ENCODE measurements at regions not wholly inside any gene's neighbourhood (a gene's known extent, or its start where the extent isn't known, plus 50 kb on each side); places are given as distances from the start of the nearest gene placed in this dataset.
"Not testable (repeated sequence)": the region's sequence is repeated elsewhere in the genome, so short reads cannot be mapped to it uniquely, and the experiment has no call there.

DNA sequence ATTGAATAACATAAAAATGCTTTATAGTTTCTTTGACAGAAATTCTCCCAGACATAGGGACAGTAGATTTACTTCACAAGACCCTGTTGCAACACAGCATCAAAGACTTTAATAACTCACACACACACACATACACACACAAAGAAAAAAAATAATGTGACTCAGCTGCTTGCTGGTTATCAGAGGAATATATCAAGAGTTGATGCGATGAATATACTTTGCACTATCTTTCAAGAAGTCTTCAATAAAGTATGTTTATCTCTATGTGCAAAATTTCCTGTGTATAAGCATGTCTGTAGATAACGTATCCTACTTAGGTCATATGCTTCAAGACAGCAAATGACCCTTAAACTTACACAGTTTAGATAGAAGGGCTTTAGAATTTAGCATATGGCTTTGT lies 243.1 kb downstream of the ARL4A start:
- ATAC-seq: no peak
- no peak for DNase-seq (ENCODE audit: low spot score)

DNA sequence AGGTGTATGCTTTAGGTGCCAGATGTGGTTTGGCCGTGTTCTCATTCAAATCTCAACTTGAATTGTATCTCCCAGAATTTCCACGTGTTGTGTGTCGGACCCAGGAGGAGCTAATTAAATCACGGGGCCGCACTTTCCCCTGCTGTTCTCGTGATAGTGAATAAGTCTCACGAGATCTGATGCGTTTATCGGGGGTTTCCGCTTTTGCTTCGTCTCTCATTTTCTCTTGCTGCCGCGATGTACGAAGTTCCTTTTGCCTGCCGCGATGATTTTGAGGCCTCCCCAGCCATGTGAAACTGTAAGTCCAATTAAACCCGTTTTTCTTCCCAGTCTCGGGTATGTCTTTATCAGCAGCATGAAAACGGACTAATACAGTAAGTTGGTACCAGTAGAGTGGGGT lies 244.0 kb downstream of the ARL4A start:
- not testable (repeated sequence) for ATAC-seq; DNase-seq (ENCODE audit: low spot score)

DNA sequence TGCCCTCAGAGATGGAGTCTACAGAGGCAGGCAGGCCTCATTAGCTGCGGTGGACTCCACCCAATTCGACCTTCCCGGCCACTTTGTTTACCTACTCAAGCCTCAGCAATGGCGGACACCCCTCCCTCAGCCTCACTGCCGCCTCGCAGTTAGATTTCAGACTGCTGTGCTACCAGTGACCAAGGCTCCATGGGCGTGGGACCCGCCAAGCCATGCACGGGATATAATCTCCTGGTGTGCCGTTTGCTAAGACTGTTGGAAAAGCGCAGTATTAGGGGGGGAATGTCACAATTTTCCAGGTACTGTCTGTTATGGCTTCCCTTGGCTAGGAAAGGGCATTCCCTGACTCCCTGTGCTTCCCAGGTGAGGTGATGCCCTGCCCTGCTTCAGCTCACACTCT lies 252.3 kb downstream of the ARL4A start:
- DNase-seq (ENCODE audit: low spot score): no peak
- no peak for ATAC-seq

DNA sequence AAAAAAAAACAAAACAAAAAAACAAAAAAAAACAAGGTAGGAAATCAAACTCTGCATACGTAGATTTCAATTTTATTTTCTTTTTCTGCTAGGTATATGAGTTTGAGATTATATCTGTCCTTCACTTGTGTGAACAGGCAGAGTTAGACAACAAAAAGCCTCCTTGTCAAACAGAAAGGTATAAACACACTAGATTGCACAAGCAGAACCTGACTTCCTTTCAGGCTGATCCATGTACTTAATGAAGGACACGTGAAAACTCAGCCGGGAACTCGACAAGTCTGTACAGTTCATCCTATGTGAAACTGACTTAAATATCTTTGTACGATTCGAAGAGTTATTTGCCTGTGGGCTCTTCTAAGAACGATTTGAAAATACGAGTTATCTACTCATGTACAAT lies 254.1 kb downstream of the ARL4A start:
- DNase-seq (ENCODE audit: low spot score) (no peak), ATAC-seq (peak; percentile 70)

DNA sequence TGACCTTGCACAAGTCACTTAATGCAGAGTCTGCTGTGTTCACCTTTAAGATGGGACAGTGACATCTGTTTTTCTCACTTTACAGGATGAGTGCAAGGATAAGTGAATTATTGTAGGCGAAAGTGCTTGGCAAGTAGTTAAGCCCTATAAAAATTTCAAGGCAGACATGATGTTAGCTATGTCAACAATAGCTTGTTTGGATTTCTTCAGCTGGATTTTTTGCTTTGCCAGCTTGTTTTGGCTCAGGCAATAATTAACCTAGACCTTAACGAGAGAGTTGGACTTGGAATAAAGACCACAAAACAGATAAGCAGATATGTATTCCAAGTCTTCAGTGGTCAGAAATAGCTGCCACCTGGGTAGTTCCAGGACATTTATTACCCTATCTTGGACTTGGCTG lies 255.2 kb downstream of the ARL4A start:
- ATAC-seq: peak; percentile 93

DNA sequence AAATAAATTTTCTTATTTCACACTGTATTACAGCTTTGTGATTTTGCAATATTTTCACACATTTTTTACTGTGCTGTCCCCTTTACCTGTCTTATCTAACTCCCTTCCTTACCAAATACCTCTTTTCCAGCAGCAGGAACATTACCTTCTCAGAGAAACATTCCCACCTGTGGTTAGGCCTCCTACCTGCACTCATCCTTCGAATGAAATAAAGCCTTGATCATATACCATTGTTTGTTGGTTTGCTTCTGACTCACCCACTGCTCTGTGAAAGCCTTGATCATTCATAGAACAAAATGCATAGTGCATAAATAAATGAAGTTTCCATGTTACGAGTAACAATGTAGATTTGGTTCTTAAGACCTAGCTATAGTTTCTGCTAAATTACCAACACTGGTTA lies 256.3 kb downstream of the ARL4A start:
- ATAC-seq (no peak), DNase-seq (ENCODE audit: low spot score) (no peak)

More for the DNA sequence above, 255.2 kb downstream of the ARL4A start:
- no peak for DNase-seq (ENCODE audit: low spot score)

DNA sequence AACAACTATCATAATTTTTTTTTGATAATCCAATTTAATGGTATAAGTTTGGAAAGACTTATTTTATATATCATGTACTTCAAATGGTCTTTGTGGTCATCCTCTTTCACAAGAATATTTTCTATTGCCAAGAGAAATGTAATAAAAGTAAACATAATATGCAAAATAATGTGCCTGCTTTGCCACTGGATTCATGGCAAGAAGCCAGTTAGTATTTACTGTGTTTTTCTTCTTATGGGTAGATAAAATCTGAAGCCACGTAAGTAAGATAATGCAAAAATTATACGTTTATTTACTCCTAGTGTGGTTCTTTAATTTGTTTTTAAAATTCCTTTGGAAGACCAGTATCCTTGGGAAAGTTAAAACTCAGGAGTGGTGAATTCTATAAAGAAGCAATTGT lies 258.5 kb downstream of the ARL4A start:
- DNase-seq (ENCODE audit: low spot score): no peak

DNA sequence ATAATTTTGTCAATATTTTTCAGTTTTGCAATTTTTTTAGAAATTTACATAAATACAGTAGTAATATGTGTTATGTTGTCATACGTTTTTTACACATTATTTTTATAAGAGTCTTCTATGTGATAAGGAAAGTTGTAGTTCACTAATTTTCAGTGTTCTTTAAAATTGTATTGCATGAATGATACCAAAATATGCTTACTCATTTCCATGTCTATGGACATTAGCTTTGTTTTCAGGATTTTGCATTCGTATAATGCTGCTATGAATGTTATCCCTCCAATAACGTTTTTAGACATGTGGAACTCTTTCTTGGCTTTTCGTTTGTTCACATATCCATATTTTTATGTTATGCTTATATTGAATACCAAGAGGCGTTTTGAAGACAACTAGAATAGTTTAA lies 260.0 kb downstream of the ARL4A start:
- DNase-seq (ENCODE audit: low spot score) (no peak), ATAC-seq (no peak)

More for the DNA sequence above, 258.5 kb downstream of the ARL4A start:
- ATAC-seq: no peak

DNA sequence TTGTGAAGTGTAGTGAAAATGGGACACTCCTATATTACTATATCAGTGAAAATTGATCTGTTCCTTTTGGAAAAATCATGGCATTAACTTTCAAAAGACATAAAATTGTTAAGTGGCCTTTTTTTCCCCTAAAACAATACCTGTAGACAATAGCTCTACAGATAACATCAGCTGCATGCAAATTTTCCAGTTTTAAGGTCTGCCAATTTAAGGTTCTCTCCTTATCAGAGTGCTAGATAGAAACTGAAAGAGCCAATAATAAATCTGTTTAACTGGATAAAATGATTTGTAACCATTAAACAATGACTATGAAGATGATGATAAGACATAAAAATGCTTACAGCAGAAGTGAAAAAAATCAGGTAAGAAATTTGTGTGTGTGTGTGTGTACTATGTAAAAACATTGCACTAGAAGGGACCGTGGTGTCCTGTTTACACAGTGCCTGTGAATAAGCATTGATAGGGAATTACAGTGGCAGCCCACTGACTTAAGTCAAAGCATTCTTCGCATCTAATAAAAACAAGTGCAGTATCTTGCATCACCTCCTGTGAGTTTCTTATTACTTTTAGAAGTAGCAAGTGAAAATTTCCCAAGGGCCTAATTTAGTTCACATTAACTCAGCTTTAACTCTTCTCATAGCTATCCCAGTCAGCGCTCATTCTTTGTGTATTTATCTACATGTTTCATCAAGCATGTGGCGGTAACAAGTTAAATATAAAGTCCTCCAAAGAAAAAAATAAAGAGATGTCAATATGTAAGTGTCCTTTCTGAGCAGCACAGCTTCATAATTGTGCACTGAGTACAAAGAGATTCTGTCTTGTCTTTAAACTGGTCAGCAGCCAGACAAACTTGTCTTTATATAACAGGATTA lies 261.9 kb downstream of the ARL4A start:
- DNase-seq (ENCODE audit: low spot score) (no peak), ATAC-seq (no peak)

DNA sequence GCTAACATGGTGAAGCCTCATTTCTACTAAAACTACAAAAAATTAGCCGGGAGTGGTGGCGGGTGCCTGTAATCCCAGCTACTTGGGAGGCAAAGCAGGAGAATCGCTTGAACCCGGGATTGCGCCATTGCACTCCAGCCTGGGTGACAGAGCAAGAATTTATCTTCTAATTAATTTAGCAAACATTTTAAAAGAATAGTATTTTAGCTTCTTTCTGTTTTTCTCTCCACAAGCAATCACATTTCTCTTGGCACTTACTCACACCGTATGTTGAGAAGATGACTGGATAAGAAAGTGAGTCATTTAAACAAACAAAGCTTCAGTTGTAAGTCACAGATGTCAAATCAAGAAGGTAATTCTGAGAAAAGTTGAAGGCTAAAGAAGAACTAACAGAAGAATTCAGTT lies 264.0 kb downstream of the ARL4A start:
- DNase-seq (ENCODE audit: low spot score): no peak
- no peak for ATAC-seq

DNA sequence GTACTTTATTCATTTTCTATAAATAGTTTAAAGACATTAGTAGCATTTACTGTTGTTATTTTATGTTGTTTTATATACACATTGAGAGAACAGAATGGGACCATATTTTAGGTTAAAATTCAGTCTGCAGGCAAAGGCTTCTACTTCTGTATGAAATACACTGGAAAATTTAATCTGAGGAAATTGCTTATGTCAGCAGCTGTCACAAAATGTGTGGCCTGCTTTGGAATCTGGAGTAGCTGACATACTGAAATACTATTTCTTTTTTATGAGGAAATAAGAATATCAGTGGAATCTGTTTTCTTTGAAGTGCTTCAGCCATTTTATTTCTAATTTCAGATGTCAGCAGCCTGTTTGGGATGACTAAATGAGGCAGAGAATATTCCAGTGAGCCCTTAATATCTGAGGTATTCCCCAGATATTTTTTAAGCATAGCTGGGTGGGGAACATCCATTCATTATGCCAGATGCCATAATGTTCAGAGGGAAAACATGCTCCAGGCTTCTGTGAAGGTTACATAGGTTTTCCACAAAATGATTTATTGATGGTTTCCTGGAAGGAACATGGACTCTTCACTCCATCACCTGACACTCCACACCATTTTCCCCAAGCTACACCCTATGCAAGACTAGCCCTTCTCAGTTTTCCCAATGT lies 267.1 kb downstream of the ARL4A start:
- no peak for DNase-seq (ENCODE audit: low spot score)
- ATAC-seq: no peak

DNA sequence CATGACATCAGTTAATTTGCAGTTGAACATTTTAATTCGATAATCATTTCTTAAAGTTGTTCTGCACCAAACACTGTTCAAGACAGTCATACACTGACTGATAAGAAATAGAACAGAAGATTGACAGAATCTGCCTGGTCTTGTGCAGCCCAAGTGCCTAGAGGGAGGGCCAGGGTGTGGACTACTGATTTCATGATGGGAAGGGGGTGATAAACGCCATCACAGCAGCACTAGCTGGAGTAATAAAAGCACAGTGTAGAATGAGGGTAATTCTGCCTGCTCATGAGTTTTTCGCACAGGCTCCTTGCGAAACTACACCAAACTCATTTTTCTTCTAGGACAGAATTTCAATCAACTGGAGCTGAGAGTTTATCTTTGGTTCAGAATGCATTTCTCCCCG lies 270.1 kb downstream of the ARL4A start:
- ATAC-seq (no peak), DNase-seq (ENCODE audit: low spot score) (no peak)

DNA sequence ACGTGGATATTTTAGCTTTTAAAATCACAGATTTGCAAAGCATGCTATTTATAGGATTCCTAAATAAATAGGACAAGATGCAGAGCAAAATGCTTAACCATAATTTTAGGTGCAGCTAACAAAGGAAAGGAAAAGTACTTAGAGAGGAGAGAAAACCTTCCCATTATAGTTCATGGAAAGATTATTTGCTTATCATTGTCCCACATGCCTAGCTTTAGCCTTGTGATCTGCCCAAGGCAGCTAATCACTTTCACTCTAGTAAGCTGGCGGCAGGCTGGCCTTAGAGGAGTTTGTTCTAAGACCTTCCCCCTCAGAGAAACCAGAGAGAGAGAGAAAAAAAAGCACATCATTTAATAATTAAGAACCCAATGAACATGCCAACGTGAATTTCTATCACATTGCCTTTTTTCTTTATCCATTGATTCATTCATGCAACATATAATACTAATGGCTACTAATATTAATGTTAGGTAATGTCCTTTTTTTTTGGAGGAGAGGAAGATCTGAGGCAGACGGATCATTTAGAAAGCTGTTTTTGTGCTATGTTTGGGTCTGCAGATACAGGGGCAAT lies 274.6 kb downstream of the ARL4A start:
- ATAC-seq (no peak), DNase-seq (ENCODE audit: low spot score) (no peak)

DNA sequence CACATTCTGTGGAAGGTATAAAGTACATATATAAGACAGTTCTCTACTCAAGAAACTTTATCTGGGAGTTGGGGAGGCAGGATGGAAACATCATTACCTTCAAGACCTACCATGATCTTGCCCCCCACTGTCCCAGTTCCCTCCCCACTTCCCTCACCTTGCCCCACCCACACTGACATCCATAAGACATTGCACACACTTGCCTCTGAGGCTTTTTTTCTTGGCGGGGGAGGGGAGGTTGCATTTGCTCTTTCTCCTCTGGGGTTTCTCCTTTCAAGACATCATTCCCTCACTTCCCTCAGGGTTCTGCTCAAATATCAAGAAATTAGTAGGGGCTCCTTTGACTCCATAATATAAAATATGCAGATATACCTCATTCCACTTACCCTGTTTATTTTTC lies 276.0 kb downstream of the ARL4A start:
- DNase-seq (ENCODE audit: low spot score) (no peak), ATAC-seq (no peak)

DNA sequence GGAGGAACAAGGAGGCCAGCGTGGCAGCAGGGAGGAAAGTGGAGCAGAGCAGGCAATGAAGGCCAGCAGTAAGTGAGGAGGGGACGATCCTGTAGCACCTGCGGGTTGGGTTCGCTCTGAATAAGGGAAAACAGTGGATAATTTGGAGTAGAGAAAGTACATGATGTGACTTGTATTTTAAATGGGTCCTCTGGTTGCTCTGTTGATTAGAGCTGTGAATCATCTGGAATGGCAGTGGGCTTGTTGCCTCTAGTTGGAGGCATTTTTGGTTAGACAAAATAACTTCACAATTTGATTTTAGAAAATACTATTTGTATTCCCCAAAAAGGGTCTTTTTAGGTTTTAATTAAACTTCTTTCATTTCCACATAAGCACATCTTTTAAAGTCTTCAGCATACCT lies 277.4 kb downstream of the ARL4A start:
- DNase-seq (ENCODE audit: low spot score): no peak
- no peak for ATAC-seq

DNA sequence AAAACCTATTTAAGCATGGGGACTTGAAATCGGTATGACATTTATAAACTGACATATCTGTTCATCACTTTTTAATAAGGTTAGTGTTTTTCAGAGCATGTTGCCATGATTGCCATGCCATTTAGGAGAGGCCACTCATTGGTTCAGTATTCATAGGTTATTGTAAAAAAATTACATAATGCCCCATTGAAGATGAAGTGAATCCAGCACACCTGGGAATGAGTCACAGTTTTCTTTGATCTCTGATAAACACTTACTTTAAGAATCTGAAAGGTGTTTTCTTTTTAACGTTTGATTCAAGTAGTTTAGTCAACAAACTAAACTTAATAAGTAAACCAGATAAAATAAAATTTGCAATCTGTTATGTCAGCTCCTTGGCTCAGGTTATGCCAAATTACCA lies 278.3 kb downstream of the ARL4A start:
- DNase-seq (ENCODE audit: low spot score) (no peak), ATAC-seq (no peak)

DNA sequence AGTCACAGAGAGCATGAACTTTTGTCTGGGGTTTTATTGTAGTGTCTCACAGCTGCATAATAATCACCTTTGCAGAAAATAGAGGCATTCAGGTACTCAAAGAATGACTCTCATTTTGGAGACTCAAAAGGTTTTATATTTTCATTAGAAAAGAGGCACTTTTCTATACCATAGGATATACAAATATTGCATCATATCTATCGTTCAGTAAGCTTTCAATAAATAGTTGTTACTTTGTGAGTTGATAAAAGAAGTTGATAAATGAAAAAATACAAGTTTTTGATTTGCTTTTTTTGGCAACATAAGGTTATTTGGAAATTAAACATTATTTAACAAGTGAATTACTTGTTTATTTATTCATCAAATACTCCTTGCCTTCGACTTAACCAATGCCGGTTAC lies 279.9 kb downstream of the ARL4A start:
- no peak for ATAC-seq
- no peak for DNase-seq (ENCODE audit: low spot score)

DNA sequence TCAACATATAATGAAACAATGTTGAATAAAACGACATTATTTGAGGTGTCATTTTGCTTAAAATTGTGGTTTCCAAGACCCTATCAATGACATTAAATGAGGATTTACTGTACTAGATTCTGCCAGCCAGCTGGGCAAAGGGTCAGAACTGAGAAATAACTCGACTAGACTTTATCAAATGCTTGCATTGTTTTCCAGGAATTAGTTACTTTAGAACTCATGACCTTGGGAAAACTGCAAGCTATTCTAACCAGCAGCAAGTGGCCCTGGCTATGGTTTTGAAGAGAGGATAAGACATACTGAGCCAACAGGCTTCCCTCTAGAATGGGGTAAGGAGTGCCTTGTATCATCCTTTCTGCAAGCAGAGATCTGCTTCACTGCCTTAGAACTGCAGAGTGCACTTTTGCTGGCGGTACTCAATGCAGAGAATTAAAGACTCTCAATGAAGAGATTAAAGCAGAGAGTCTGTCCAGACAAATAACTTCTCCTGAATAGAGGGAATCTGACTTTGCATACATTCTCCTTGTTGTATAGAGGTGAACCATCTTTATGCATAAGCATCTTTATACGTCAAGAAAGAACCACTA lies 281.5 kb downstream of the ARL4A start:
- ATAC-seq (no peak), DNase-seq (ENCODE audit: low spot score) (no peak)

DNA sequence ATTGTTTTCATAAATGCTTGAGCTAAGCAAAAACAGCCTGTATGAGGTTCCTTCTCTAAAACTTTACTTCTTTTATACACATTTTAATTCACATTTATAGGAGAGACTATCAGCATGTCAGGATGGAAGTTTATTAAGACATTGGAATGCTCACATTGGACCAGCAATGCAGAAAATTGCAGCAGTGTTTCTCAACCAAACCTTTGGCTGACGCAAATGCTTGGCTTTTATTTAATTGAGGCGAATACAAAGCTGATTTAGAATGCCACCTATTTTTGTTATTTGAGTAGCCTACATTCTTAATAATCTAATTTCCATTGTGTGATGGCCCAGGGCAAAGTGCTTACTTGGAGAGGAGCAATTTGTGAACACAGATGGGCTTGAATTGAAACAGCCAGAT lies 283.2 kb downstream of the ARL4A start:
- ATAC-seq: peak; percentile 51
- no peak for DNase-seq (ENCODE audit: low spot score)

DNA sequence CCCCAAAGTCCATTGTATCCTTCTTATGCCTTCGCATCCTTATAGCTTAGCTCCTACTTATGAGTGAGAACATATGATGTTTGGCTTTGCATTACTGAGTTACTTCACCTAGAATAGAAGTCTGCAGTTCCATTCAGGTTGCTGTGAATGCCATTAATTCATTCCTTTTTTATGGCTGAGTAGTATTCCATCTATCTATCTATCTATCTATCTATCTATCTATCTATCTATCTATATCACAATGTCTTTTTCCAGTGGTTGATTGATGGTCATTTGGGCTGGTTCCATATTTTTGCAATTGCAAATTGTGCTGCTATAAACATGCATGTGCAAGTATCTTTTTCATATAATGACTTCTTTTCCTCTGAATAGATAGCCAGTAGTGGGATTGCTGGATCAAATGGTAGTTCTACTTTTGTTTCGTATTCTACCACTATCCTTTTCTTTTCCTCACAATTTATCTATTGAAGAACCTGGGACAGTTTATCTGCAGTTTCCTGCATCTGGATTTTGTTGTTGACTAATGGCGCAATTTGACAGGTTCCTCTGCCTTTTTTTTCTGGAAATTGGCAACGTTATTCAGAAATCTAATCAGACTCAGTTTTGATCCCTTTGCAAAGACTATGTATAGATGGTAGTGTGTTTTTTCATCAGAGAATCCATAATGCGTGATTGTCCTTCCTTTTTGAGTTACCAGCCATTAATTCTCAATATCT lies 287.2 kb downstream of the ARL4A start:
- peak; percentile 52 for ATAC-seq
- DNase-seq (ENCODE audit: low spot score): no peak

DNA sequence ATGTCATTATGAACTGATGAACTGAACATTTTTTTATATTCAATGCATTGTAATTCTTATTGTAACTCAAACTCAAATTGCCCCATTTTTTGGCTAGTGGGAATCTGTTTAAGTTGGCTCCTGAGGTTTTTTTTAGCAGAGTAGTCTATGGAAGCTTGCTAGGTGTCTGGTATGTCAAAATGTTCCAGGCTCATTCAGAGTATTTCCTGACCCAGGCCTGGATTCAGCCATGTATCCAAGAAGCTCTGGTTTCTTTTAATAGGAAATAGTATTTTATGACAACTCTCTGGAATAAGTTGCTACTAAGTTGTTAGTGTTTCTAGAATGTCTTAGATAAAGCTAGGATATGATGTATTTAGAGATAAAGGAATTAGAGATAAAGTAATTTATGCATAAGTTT lies 288.0 kb downstream of the ARL4A start:
- DNase-seq (ENCODE audit: low spot score): no peak
- peak; percentile 60 for ATAC-seq

All from left lobe of liver (tissue), 2 donors.